VCaP (cell line): ENCODE measurements at regions not wholly inside any gene's neighbourhood (a gene's known extent, or its start where the extent isn't known, plus 50 kb on each side); places are given as distances from the start of the nearest gene placed in this dataset.

Experiments
- H3K27ac ChIP-seq: fragments of 450-650 bp; 2 replicates; pipeline ENCODE4 v1.5.1; 2017
- TF ChIP-seq, protein P1 (sequence below): fragments of 450-650 bp; conservative IDR thresholded peaks from 2 replicates; pipeline ENCODE4 v1.5.1; 2017; ENCODE audit warnings: mild to moderate bottlenecking, moderate library complexity

DNA sequence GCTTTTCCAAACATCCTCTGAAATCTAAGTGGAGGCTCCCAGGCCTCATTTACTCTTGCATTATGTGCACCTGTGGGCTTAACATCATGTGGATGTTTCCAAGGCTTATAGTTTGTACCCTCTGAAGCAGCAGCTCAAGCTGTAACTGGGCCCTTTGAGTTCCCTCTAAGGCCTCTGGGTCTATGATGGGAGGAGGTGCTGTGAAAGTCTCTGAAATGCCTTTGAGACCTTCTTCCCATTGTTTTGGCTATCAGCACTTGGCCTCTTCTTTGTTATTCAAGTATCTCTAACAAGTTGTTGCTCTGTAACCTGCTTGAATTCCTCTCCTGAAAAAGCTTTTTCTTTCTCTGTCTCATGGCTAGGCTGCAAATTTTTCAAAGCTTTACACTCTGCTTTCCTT lies 58.1 kb upstream of the MYT1L start:
- H3K27ac ChIP-seq, result no peak overlapping the region
- TF ChIP-seq, protein P1, sequence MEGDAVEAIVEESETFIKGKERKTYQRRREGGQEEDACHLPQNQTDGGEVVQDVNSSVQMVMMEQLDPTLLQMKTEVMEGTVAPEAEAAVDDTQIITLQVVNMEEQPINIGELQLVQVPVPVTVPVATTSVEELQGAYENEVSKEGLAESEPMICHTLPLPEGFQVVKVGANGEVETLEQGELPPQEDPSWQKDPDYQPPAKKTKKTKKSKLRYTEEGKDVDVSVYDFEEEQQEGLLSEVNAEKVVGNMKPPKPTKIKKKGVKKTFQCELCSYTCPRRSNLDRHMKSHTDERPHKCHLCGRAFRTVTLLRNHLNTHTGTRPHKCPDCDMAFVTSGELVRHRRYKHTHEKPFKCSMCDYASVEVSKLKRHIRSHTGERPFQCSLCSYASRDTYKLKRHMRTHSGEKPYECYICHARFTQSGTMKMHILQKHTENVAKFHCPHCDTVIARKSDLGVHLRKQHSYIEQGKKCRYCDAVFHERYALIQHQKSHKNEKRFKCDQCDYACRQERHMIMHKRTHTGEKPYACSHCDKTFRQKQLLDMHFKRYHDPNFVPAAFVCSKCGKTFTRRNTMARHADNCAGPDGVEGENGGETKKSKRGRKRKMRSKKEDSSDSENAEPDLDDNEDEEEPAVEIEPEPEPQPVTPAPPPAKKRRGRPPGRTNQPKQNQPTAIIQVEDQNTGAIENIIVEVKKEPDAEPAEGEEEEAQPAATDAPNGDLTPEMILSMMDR, result no peak
